ENCODE measurements at regions not wholly inside any gene's neighbourhood (a gene's known extent, or its start where the extent isn't known, plus 50 kb on each side); places are given as distances from the start of the nearest gene placed in this dataset.
"Not testable (repeated sequence)": the region's sequence is repeated elsewhere in the genome, so short reads cannot be mapped to it uniquely, and the experiment has no call there.

DNA sequence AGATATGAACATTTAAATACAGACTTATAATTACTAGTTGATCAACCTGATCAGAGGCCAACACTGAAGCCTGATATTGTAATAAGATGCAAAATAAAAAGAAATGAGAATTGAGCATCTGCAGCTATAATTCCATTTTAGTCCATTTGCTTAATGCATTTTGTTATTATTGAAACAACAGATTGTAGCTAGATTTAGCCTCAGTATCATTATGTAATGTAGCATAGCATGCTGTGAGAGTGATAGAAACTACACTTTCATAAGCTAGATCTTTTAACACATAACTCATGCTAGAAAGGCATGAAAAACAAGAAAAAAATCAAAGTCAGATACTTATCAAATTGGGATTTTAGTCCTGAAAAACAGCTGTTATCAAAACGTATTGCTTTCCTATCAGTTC is 292.7 kb upstream of the ADARB2 start:
- H3K4me2 ChIP-seq (ENCODE audit: low read depth, low read length, poor library complexity, severe bottlenecking): no peak overlapping the region
- H3K4me3 ChIP-seq (ENCODE audit: insufficient read depth, low read length, poor library complexity, severe bottlenecking): no peak overlapping the region
- no peaks in the 10 kb centered on the region for H3K27me3 ChIP-seq (ENCODE audit: low read length)
- no peak overlapping the region for H3K9ac ChIP-seq (ENCODE audit: low read length)
- H4K20me1 ChIP-seq (ENCODE audit: low read depth, low read length): no peaks in the 10 kb centered on the region
- H3F3A ChIP-seq (ENCODE audit: insufficient read depth): no peaks in the 10 kb centered on the region
- H3K36me3 ChIP-seq (ENCODE audit: low read length): no peaks in the 10 kb centered on the region
- H2AFZ ChIP-seq (ENCODE audit: low read depth, low read length, severe bottlenecking): no peak overlapping the region
- H3K27ac ChIP-seq (ENCODE audit: low read depth, low read length): no peak overlapping the region
- TF ChIP-seq EZH2phosphoT487 (conservative IDR thresholded peaks at IDR 0.05; ENCODE audit: low read length): no peak
- TF ChIP-seq, protein P1, sequence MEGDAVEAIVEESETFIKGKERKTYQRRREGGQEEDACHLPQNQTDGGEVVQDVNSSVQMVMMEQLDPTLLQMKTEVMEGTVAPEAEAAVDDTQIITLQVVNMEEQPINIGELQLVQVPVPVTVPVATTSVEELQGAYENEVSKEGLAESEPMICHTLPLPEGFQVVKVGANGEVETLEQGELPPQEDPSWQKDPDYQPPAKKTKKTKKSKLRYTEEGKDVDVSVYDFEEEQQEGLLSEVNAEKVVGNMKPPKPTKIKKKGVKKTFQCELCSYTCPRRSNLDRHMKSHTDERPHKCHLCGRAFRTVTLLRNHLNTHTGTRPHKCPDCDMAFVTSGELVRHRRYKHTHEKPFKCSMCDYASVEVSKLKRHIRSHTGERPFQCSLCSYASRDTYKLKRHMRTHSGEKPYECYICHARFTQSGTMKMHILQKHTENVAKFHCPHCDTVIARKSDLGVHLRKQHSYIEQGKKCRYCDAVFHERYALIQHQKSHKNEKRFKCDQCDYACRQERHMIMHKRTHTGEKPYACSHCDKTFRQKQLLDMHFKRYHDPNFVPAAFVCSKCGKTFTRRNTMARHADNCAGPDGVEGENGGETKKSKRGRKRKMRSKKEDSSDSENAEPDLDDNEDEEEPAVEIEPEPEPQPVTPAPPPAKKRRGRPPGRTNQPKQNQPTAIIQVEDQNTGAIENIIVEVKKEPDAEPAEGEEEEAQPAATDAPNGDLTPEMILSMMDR (IDR thresholded peaks at IDR 0.05; ENCODE audit: insufficient read depth, low read length, poor library complexity, severe bottlenecking): no peak
- H3K9me3 ChIP-seq (ENCODE audit: insufficient read depth, low read length): no peaks in the 10 kb centered on the region
- no peaks in the 10 kb centered on the region for H3K79me2 ChIP-seq (ENCODE audit: insufficient read depth, low read length)
- H3K9me2 ChIP-seq (replicated peaks; ENCODE audit: insufficient read depth, low read length): no peaks in the 10 kb centered on the region

DNA sequence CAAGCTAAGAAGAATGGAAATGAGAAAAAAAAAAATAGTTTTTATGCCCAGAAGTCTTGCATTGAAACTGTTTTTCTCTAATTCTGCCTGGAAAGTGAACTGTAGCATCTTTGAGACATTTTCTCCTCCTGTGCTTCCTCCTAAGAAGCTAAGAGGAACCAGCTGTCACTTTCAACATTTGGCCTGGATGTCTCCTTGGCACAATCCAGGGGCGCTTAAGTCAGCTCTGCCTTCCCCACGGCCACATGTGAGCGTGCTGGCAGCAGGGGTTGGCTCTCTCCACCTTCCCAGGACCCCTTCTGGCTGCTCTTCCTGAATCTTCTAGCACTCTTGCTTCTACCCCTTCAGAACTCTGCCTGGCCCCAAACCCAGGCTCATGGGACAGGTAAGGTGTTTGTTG is 289.6 kb upstream of the ADARB2 start:
- Histone ChIP-seq H3K4me2 (ENCODE audit: low read depth, low read length, poor library complexity, severe bottlenecking) (no peak overlapping the region), H4K20me1 (ENCODE audit: low read depth, low read length) (no peaks in the 10 kb centered on the region), H3F3A (ENCODE audit: insufficient read depth) (no peaks in the 10 kb centered on the region), H2AFZ (ENCODE audit: low read depth, low read length, severe bottlenecking) (no peak overlapping the region), H3K9me2 (replicated peaks; ENCODE audit: insufficient read depth, low read length) (no peaks in the 10 kb centered on the region), H3K27ac (ENCODE audit: low read depth, low read length) (no peak overlapping the region), H3K9me3 (ENCODE audit: insufficient read depth, low read length) (no peaks in the 10 kb centered on the region), H3K9ac (ENCODE audit: low read length) (no peak overlapping the region), H3K79me2 (ENCODE audit: insufficient read depth, low read length) (no peaks in the 10 kb centered on the region), H3K27me3 (ENCODE audit: low read length) (no peaks in the 10 kb centered on the region), H3K36me3 (ENCODE audit: low read length) (no peaks in the 10 kb centered on the region), H3K4me3 (ENCODE audit: insufficient read depth, low read length, poor library complexity, severe bottlenecking) (no peak overlapping the region)
- TF ChIP-seq, protein P1 (IDR thresholded peaks at IDR 0.05; ENCODE audit: insufficient read depth, low read length, poor library complexity, severe bottlenecking): no peak
- TF ChIP-seq EZH2phosphoT487 (conservative IDR thresholded peaks at IDR 0.05; ENCODE audit: low read length): no peak

- not testable (repeated sequence) for H3K4me2 ChIP-seq (ENCODE audit: low read depth, low read length, poor library complexity, severe bottlenecking); H3K9me3 ChIP-seq (ENCODE audit: insufficient read depth, low read length); H3K9ac ChIP-seq (ENCODE audit: low read length); H3K4me3 ChIP-seq (ENCODE audit: insufficient read depth, low read length, poor library complexity, severe bottlenecking); H4K20me1 ChIP-seq (ENCODE audit: low read depth, low read length); H3F3A ChIP-seq (ENCODE audit: insufficient read depth); H3K27ac ChIP-seq (ENCODE audit: low read depth, low read length); H2AFZ ChIP-seq (ENCODE audit: low read depth, low read length, severe bottlenecking); H3K27me3 ChIP-seq (ENCODE audit: low read length); H3K36me3 ChIP-seq (ENCODE audit: low read length); H3K79me2 ChIP-seq (ENCODE audit: insufficient read depth, low read length); H3K9me2 ChIP-seq (replicated peaks; ENCODE audit: insufficient read depth, low read length)
These were observed 287.4 kb upstream of the ADARB2 start for GRCh38 chr10:2024750-2025149.

DNA sequence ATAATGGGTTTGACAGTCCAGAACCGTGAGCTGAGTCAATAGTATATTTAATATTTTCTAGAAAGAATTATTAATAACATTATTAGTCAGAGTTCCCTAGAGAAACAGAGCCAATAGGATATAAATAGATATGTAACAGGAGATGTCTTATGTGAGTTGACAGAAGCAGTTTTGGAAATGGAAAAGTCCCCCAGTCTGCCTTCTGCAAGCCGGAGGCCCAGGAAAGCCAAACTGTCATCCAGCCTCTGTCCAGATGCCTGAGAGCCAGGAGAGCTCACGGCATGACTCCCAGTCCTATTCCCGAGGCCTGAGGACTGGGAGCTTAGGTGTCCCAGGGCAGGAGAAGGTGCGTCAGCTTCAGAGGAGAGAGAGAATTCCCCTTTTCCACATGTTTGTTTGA is 286.4 kb upstream of the ADARB2 start:
- Histone ChIP-seq H3K79me2 (ENCODE audit: insufficient read depth, low read length) (no peaks in the 10 kb centered on the region), H3K9me3 (ENCODE audit: insufficient read depth, low read length) (no peaks in the 10 kb centered on the region), H3K4me3 (ENCODE audit: insufficient read depth, low read length, poor library complexity, severe bottlenecking) (no peak overlapping the region), H3K9me2 (replicated peaks; ENCODE audit: insufficient read depth, low read length) (no peaks in the 10 kb centered on the region), H3K36me3 (ENCODE audit: low read length) (no peaks in the 10 kb centered on the region), H2AFZ (ENCODE audit: low read depth, low read length, severe bottlenecking) (no peak overlapping the region), H4K20me1 (ENCODE audit: low read depth, low read length) (no peaks in the 10 kb centered on the region), H3K9ac (ENCODE audit: low read length) (no peak overlapping the region), H3F3A (ENCODE audit: insufficient read depth) (no peaks in the 10 kb centered on the region), H3K4me2 (ENCODE audit: low read depth, low read length, poor library complexity, severe bottlenecking) (no peak overlapping the region), H3K27me3 (ENCODE audit: low read length) (no peaks in the 10 kb centered on the region), H3K27ac (ENCODE audit: low read depth, low read length) (no peak overlapping the region)
- no peak for TF ChIP-seq EZH2phosphoT487 (conservative IDR thresholded peaks at IDR 0.05; ENCODE audit: low read length)
- TF ChIP-seq, protein P1 (IDR thresholded peaks at IDR 0.05; ENCODE audit: insufficient read depth, low read length, poor library complexity, severe bottlenecking): no peak

All from SU-DHL-6 (cell line).